ENCODE measurements at regions not wholly inside any gene's neighbourhood (a gene's known extent, or its start where the extent isn't known, plus 50 kb on each side); places are given as distances from the start of the nearest gene placed in this dataset.

DNA sequence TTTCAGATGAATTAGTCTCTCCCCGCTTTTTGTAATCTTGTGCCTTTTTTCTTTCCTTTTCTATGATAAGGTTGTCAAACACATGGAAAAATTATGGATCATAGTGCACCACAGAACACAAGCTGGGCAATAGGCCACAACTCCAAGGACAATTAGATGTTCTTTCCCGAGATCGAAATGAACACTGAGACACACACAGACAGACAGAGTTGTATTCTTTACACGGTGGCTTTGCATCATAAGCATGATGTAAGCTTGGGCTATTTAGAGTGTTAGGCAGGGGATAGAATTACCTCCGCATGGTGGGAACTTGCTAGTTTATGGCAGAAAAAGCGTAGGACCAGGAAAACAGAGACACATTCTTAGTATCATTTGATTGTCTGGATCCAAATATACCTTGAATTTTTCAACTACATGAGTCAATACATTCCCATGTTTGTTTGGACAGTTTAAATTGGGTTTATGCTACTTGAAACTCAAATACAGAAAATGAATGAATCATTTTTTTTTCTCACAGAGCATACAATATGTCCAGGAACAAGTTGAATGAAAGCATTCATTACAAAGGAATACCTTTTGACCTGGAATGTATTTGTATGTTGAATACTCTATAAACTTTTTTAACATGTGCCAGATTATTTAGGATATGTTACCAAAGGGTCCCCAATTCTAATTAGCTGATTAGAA is 1611.5 kb upstream of the TMEFF2 start:
- DNase-seq: no peak

DNA sequence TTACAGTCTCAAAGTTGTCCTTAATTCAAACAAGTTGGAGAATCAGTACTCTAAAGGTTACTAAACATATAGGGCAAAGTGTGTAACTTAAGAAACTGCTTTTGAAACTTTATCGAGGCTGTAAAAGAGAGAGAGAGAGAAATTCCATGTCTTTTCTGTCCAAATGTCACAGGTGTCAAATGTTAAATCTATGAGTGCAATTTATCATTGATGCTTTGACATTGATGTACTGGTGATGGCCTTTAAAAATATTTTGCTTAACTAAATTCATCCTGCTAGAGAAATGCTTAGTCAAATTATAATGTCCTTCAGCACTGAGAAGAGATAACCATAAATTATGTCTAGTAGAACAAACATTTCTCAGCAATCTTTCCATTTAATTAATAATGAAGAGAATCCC is 1602.1 kb upstream of the TMEFF2 start:
- no peak for DNase-seq

DNA sequence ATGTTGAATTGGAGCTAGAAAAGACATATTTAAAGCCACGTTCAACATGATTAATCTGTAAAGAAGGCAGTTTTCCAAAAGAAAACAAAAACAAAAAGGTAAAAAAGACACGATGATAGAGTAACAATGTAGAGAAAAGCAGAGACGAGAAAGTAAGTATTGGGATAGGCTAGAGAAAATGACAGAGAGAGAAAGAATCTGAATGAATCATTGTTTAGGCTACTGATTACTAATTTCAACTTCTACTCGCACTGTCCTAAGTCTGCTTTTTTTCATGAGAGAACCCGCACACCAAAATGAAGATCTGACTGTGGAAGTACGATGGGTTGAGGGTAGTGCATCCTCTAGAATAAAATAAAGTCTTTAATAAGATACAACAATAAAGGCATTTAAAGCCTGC is 1599.2 kb upstream of the TMEFF2 start:
- DNase-seq: no peak

DNA sequence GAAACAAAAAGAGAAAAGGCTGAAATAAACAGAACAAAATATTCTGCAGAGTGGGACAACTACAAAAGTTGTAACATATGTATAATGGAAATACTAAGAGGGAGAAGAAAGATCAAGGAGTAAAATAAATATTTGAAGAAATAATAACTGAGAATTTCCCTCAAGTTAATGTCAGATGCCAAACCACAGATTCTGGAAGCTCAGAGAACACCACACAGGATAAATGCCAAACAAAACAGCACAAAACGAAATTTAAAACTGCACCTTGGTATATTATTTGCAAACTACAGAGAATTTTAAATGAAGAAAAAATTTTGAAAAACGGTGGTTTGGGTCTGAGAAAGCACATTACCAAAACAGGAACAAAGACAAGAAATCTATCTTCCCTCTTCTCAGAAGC is 1588.9 kb upstream of the TMEFF2 start:
- DNase-seq: no peak

DNA sequence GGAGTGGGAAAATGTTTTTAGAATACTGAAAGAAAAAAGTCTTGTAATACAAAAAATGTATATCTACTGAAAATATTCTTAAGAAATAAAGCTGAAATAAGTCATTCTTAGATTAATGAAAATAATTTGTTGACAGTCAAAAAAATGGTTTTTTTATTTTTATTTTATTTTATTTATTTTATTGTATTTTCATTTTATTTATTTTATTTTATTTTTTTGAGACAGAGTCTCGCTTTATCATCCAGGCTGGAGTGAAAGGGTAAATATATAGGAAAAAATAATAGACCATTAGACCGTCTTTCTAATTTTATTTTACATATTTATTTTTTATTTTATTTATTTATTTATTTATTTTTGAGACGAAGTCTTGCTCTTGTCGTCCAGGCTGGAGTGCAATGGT is 1583.6 kb upstream of the TMEFF2 start:
- no peak for DNase-seq

DNA sequence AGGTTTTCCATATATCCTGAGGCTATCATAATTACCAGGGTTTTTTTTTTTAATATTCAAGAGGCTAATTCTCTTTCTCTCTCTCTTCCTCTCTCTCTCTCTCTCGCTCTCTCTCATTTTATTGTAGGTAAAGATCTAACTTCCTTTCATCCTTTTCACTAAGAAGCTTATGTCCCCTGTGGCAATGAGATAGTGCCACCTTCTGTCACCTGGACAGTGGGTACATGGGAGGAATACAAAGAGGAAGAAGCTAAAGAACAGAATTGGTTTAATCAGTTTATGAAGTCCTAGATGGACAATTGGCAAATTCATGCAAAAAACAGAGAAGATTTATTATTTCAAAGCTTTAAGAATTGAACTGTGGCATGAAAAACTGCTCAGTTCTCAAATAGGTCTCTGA is 1582.3 kb upstream of the TMEFF2 start:
- DNase-seq: no peak

DNA sequence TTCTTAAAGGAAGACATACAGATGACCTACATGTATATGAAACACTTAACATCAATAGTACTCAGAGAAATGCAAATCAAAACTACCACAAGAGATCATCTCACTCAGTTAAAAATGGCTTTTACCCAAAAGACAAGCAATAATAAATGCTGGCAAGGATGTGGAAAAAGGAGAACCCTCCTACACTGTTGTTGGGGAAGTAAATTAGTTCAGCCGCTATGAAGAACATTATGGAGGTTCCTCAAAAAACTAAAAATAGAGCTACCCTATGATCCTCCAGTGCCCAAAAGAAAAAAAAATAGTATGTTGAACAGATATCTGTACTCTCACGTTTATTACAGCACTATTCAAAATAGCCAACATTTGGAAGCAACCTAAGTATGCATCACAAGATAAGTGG is 1579.4 kb upstream of the TMEFF2 start:
- no peak for DNase-seq

DNA sequence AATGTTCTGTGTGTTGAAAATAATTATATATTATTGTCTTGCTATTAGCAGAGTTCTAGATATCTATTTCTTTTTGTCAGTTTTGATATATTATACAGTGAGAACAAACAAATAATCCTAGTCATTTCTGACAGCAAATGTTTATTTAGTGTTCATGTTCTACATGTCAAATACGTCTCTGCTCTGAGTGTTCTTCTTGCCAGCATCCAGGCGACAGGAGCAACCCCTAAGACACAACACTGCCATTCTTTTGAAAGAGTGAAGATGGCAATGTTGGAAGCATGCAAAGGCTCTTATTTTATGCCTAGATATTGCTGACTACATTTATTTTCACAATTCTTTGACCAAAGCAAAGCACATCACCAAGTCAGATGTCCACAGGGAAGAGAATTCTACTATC is 1556.6 kb upstream of the TMEFF2 start:
- DNase-seq: no peak

DNA sequence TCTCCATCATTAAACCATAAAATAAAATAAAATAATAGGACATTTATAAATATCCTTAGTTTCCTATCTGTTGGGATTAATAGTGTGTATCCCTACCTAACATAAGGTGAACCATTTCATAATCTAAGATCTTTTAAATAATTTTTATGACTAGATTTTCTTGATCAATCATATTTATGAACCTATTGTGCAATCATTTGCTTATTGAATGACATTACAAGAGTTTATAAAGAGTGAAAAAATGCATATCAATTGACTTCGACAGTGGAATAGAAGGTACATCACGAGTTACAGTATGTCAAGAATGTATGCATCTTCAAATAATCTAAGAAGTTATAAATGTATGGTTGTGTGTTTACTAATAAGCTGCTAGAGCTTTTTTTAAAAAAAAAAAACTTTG is 1554.8 kb upstream of the TMEFF2 start:
- DNase-seq: no peak

DNA sequence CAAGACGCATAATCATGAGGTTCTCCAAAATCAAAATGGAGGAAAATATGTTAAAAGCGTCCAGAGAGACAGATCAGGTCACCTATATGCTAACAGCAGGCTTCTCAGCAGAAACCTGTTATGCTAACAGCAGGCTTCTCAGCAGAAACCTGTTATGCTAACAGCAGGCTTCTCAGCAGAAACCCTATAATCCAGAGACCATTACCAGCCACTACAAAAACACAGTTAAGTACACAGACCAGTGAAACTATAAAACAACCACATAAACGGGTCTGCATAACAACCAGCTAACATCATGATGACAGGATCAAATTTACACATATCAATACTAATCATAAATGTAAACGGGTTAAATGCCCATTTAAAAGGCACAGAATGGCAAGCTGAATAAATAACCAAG is 1548.4 kb upstream of the TMEFF2 start:
- peak; percentile 88 for DNase-seq

DNA sequence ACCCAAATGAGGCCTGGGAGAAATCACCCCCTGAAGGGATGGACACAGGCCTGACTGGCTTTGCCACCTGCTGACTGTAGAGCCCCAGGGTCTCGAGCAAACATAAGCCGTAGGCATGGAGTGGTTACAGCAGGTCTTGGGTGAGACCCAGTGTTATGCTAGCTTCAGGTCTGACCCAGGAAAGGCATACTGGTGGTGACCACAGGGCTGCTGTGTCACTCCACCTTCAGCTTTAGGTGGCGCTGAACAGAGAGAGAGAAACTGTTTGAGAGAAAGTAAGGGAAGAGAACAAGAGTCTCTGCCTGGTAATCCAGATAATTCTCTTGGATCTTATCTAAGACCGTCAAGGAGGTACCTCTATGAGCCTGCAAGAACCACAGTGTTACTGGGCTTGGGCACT is 1544.2 kb upstream of the TMEFF2 start:
- DNase-seq: no peak

DNA sequence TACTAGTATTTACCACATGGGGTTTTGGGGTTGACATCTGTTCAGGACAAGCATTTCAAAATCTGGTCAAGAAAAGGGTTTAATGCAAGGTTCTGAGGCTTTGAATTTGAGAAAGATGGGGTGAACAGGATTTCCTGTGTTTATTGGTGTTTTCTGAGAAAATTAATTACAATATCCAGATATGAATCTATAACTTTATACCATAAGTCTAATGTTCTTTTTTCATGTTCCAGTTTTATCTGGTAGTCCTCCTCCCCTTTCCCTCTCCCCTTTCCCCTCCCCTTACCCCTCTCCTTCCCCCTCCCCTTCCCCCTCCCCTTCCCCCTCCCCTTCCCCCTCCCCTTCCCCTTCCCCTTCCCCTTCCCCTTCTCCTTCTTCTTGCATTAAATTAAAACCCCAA is 1518.2 kb upstream of the TMEFF2 start:
- DNase-seq: no peak

DNA sequence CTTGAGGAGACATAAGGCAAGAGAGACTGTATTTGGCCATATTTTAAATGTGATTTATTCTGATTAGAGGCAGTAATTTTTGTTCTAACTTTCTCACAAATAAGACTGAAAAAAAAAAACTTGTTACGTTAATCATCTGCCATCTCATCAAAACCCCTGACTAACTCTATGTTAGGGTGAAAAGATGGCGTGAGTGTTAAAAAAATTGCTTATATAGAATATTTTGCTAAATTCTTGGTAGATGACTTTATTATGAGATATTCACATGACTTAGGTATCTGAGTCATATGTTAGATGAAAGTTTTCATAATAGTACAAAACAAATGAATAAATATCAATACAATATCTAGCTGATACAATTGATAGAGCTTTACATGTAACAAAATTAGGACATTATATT is 1508.7 kb upstream of the TMEFF2 start:
- no peak for DNase-seq

DNA sequence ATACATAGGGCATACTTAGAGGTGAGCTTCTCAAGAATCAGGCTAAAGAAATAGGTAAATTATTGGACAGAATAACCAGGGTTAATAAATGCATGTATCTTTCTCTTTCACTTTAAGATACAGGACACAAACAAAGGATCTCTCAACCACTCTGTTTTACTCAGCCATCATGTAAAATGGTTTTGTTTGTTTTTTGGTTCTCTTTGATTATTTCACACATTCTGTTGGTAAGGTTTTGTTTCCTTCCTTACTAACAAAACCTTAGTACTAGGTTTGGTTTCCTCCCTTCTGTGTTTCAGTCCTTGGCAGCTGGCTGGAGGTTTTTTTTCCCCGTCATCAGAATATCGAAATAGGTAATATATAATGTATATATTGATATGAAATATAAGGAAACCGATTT is 1506.8 kb upstream of the TMEFF2 start:
- no peak for DNase-seq

DNA sequence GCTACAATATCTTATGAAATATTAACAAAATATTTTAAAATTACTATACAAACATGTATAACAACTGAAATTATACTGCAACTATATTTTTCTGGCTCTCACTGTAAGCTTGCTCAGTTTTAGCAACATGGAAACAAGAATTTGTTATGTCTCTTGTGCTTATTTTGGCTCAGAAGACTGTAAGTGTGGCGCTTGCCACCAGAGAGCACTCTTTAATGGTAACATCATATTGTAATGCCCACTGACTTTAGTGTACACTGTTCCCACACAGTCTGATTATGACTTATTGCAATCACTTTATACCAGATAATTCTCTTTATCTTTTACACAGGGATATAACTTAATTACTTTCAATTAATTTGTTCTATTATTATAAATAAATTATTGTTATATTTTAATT is 1500.6 kb upstream of the TMEFF2 start:
- peak; percentile 7 for DNase-seq

DNA sequence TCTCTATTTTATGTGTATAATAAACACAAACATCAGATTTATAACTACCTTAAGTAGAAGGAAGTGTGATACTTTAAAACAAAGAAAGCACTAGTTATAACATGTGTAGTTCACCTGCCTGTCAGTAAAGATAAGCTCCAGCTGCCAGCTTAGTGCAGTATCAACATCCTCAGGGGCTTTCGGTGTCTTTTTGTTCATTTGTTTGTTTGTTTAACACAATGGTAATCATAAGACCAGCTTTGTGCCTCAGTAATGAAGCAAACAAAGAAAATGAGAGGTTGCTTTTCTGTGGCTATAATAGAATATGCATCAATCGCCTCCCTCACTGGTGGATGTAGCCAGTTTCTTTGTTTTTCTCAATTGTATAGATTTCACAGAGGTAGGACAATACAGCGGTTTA is 1499.0 kb upstream of the TMEFF2 start:
- no peak for DNase-seq

DNA sequence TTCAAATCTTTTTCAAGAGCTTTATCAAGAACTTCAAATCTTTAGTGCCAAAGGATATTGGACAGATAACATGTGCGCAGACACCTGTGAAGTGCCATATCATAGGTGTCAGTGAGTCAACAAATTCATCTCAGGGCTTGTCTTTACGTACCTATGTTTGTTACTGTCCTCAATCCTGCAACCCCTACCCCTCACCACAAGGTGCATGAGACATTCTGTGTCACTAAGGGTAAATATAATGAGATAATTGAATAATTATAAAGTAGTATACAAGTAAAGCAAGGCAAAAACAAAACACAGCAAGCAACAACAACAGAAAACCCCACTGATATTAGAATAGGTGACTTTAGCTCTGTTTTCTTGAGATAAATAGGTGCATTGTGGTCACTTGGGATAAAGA is 1495.8 kb upstream of the TMEFF2 start:
- DNase-seq: no peak

DNA sequence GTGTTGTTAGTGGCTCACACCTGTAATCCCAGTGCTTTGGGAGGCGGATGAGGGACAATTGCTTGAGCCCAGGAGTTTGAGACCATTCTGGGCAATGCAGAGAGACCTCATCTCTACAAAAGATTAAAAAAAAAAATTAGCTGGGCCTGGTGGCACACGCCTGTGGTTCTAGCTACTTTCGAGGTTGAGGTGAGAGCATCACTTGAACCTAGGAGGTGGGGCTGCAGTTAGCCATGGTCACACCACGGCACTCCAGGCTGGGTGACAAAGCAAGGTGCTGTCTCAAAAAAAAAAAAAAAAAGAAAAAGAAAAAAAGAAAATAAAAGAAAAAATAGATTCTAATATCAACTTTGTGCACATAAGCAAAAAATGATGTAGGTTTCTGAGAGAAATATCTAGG is 1492.5 kb upstream of the TMEFF2 start:
- no peak for DNase-seq

DNA sequence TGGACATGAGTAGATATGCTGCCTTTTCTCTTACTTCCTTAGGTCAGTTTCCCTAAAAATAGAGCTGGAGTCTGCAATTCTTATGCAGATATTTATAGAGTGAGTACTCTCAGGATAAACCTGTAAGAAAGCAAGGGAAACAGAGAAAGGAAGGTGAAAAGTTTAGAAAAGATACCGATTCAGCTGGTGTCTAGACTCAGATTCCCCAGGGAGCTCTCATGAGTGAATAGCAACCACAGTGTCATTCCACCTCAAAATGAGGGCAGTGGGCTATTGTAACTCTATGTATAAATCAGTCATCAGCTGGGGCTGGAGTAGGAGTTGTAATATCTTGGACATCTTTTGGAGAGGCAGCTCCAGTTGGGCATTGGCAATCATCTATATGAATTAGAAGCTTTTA is 1485.1 kb upstream of the TMEFF2 start:
- DNase-seq: no peak

DNA sequence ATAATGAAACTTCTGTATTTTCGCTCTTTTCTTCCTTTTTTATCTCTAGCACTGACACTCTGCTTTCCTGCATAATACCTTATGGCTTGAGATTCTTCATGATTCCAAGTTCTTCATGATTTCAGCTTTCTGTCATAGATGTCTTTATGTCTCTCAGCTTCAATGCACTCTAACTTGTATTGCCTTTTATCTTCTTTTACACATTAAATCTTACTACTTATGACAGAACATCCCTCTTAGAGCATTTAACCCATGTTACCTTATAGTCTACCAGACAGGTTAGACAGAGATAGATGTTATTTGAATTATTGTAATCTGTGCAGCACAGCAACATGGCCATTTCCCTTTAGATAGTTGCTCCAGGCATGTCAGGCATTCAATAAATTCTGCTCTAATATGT is 1475.7 kb upstream of the TMEFF2 start:
- no peak for DNase-seq

DNA sequence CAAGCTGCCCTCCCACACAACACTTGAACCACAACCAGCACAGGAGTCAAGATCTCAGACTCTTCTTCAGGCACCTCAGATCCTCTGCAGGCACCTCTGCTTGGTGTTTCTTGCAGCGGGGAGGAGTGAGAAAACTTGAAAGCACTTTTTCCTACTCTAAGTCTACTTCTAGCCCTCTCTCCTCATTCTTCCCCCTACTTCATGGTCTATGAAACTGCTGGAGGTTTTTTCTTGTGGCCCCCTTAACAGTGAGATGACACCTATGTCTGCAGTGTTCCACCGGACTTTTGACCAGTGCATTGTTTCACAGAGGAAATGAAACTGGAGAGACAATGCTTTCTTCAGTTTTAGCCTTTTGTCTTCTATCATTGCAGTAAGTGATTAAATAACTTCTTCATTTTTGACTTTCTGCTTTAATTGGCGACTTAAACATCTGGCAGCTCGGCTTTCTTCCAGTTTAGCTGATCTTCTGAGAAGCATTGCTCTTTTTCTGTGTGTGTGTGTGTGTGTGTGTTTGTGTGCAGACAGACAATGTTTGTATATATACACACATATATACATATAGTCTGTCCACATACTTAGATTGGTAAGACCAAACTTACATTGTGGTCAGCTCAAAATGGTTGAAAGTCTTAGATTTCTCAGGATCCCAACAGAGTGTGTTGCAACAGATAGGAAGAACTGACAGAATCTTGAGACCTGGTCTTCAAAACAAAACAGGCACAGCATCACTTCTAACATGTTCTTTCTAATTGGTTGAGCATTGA is 1474.0 kb upstream of the TMEFF2 start:
- no peak for DNase-seq

DNA sequence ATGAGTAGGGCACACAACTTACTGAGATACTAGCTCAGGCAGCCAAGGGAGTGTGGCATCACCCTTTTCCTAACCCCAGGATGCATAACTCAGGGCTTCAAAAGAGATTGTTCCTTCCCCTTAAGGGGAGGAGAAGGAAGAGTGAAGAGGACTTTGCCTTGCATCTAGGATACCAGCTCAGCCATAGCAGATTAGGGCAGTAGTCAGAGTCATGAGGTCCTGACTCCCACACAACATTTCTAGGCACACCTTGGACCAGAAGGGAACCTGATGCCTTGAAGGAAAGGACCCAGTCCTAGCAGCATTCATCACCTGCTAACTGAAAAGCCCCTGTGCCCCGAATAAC is 1433.2 kb upstream of the TMEFF2 start:
- no peak for DNase-seq

DNA sequence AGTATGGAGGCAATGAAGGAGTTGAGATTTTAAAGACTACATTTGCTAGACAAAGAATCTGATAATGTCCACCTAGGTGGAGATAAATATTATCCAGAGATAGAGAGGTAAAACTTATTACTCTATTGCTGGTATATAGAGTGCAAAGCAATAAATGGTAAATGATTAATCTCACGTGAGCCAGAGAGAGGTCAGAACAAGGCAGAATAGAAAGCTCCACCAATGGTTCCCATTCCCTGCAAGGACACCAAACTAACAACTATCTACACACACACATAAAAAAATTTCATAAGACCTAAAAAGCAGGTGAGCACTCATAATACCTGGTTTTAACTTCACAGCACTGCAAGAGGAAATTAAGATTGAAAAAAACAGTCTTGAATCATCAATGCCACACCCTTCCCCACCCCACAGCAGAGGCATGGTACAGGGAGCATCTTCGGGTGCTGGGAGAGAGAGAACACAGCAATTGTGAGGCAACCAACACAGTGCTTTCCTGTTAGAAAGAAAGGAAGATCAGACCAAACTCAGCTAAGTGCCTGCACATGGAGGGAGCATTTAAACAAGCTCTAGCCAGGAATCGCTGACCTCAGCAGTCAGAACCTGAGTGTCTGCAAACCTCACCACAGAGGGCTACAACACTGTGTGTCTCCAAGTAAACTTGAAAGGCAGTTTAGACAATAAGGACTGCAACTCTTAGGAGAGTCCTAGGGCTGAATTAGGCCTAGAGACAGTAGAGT is 1432.6 kb upstream of the TMEFF2 start:
- DNase-seq: no peak

DNA sequence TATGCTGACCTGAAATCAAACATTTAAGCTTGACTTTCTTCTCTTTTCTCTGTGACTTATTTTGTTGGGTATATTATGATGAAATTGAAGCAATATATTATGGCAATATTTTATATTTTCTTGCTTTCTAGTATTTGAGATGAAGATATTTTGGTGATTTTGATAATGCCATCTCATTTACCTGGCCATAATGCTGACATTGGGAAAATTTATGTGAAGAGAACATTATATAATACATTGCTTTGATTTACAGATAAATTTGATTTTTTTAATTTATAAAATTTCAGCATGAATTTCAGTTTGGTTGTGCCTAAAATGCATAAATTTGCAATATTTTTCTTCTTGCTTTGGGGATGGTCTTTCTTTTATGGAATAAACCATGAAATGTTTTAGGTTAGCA is 1413.7 kb upstream of the TMEFF2 start:
- DNase-seq: no peak
